Omental fat pad (tissue), 3 donors: ENCODE measurements at regions not wholly inside any gene's neighbourhood (a gene's known extent, or its start where the extent isn't known, plus 50 kb on each side); places are given as distances from the start of the nearest gene placed in this dataset.

Experiments
- ATAC-seq: fragments of 150-250 bp; one replicate; pipeline ENCODE4 v1.9.1; 2016; ENCODE audit warnings: mild to moderate bottlenecking, moderate library complexity; ENCODE audit not compliant: low FRiP score
- DNase-seq: peaks from one replicate; pipeline ENCODE4 v3.0.0-alpha.2; 2019; ENCODE audit warnings: low spot score
- CTCF ChIP-seq, 3 donors: fragments of 450-650 bp; IDR thresholded peaks; one replicate each; pipeline ENCODE4 v1.5.1; 2016 to 2017; ENCODE audit warnings: antibody characterized with exemption in 3 of 3, mild to moderate bottlenecking in 3 of 3, moderate library complexity in 2 of 3

DNA sequence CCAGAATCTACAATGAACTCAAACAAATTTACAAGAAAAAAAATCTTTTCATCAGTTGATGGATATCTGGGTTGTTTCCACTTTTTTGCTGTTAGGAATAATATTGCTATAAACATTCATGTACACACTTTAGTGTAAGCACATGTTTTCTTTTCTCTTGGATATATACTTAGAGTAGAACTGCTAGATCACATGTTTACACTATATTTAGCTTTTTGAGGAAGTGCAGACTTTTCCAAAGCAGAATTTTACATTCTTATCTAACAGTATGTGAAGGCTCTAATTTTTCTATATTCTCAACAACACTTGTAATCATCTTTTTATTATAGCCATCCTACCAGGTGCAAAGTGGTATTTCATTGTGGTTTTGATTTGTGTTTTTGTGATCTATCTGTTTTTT is 103.6 kb upstream of the RMP24 start:
- DNase-seq (no peak), ATAC-seq (no peak)
- no peak for TF ChIP-seq CTCF (IDR thresholded peaks at IDR 0.05)

DNA sequence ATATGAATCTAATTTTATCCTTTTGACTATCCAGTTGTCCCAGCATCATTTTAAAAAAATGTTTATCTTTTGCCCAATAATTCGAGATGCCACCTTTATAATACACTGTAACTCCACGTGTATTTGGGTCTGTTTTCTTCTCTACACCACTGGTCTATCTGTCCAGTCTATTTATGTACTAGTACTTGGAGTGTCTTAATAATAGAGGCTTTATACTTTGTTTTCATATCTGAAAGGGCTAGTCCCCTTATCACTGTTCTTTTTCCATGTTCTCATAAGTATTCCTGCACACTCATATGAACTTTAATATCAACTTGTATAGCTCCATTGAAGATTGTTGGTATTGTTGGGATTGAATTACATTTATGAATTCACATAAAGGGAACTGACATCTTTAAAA is 101.1 kb upstream of the RMP24 start:
- TF ChIP-seq CTCF (IDR thresholded peaks at IDR 0.05) = no peak
- ATAC-seq = no peak
- no peak for DNase-seq

GRCh38 chr18:35875566-35875965 is 96.9 kb upstream of the RMP24 start:
- ATAC-seq (no peak), DNase-seq (no peak)
- TF ChIP-seq CTCF (IDR thresholded peaks at IDR 0.05) = no peak

DNA sequence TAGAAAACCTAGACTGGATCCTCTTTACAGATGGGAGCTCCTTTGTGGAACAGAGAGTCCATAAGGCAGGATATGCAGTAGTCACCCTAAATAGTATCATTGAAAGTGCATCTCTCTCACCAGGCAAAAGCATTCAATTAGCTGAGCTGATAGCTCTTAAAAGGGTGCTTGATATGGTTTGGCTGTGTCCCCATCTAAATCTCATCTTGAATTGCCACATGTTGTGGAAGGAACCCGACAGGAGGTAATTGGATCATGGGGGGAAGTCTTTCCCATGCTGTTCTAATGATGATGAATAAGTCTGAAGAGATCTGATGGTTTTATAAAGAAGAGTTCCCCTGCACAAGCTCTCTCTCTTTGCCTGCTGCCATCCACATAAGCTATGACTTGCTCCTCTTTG is 96.2 kb upstream of the RMP24 start:
- ATAC-seq (no peak), DNase-seq (no peak)
- no peak for TF ChIP-seq CTCF (IDR thresholded peaks at IDR 0.05)

DNA sequence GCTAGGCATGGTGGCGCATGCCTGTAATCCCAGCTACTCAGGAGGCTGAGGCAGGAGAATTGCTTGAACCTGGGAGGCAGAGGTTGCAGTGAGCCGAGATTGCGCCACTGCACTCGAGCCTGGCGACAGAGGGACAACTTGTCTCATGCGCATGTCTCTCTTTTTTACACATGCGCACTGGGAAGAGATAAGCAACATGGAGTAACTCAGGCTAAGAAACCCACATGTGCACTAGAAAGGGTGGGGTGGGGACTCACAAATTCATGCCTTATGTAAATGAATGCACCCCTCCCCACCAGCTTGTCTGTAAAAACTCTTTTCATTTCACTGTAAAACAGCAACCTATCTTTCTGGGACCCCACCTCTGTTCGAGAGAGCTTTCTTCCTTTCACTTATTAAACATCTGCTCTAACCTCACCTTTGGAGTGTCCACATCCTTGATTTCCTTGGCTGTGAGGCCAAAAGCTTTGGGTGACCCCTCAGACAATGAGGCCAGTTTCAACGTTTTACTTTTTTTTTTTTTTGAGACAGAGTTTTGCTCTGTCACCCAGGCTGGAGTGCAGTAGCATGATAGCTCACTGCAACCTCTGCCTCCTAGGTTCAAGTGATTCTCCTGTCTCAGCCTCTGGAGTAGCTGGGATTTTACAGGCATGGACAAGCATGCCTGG is 91.6 kb upstream of the RMP24 start:
- TF ChIP-seq CTCF (IDR thresholded peaks at IDR 0.05) = no peak
- no peak for DNase-seq
- no peak for ATAC-seq

GRCh38 chr18:35888329-35888728 is 84.2 kb upstream of the RMP24 start:
- TF ChIP-seq CTCF (IDR thresholded peaks at IDR 0.05) = no peak
- DNase-seq = no peak
- ATAC-seq = no peak

DNA sequence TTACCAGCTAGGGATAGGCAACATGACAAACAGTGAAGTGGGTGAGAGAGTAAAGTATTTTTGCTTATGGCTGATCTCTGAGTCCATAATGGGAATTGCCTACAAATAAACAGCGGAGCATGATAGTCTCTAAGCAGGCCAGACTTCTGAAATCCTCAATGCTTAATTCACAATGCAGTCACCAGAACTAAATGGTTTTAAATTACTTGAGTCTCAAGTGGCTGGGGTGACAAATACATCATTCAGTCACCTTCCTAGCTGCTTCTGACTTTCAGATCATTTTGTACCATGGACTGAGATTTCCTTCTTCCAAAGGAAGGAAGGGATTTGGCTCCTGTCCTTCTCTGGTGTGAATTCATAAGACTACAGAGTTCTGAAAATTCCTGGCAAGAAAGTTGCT is 82.8 kb upstream of the RMP24 start:
- no peak for TF ChIP-seq CTCF (IDR thresholded peaks at IDR 0.05)
- no peak for DNase-seq
- no peak for ATAC-seq
